Smooth muscle cell of the brain vasculature (primary cell): ENCODE measurements at regions not wholly inside any gene's neighbourhood (a gene's known extent, or its start where the extent isn't known, plus 50 kb on each side); places are given as distances from the start of the nearest gene placed in this dataset.
A peak's percentile ranks its signal among the peaks of the same experiment; 100 is the strongest.

Experiments
- DNase-seq: peaks from one replicate; pipeline ENCODE4 v3.0.0-alpha.2; 2012; ENCODE audit warnings: low read depth, low spot score

DNA sequence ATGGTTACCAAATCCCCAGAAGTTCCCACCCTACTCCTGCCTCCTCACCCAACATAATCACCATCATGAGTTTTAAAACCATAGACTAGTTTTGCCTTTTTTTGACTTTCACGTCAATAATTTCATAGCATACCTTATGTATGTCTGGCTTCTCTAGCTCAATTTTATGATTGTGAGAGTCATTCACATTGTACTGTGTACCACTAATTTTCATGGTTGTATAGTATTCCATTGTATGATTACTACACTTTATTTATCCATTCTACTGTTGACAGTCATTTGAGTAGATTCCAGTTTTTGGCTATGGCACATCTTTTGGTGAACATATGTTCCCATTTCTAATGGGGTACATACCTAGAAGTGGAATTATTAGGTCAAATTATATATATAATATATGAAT lies 195.3 kb upstream of the TCF21 start:
- DNase-seq = no peak

DNA sequence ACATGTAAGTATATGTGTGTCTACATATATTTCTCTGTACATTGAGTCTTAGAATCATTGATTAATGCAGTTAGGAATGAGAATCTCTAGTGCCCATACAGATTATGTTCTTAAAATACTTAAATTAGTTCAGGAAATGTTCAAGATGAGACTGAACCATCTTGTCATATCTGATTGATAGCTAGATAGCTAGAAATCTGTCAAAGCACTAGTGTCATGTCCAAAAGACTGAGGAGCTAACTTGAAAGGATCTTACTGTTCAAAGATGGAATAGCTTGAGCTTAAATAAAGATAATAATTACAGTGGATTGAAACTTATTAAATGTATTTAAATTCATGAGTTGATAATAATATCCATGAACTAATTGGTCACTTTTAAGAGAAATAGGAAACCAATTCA lies 191.7 kb upstream of the TCF21 start:
- DNase-seq = no peak

DNA sequence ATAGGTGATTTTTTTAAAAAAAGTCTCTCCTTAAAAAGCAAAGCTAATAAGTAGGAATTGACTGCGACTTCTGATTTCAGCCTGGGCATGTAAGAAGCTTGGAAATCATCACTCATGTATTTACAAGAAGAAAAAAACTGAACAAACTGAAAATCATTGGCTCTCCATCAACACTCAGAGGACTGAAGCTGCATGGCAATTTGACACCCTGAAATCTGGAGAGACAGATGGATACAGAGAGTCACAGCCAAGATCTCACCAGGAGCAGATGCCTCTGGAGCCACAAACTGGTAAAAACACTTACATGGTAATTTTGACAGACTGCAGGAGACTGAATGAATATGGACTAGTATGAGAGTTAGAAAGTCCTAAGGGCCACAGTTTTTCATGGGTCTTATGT lies 191.2 kb upstream of the TCF21 start:
- DNase-seq = peak; percentile 65

DNA sequence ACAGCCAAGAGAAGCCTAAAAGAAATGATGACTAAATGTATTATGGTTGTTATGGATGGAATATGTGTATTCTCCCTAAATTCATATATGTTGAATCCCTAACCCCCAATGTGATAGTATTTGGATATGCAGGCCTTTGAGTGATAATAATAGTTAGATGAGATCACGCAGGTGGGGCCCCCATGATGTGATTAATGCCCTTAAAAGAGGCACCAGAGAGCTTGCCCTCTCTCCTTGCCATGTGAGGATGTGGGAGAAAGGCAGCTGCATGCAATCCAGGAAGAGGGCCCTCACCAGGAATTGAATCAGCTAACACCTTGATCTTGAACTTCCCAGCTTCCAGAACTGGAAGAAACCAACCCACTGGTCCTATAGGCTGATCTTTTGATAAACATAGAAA lies 190.6 kb upstream of the TCF21 start:
- no peak for DNase-seq

DNA sequence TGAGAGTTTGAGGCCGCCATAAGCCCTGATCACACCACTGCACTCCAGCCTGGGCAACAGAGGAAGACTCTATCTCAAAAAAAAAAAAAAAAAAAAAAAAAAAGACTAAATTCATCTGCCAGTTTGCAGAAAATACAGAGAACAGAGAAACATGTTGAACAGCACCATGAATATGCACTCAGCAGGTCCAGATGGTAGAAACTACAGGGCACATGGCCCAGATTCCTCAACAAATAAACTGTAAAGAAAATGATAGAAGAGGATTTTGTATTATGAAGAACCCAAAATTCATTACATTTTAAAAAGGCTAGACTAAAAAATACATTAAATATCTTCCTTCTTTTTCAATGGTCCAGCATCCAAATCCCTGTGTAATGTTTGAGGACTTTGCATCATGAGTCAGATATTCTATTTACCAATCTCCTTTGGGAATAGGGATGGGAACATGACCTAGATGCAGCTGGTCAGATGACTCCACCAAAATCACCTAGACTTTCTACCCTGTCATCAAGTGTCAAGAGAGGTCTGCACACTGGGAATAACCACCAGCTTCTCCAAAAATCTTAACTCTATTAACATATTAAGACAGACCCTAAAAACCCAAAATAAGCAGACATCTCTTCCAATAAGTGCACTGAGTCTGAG lies 189.1 kb upstream of the TCF21 start:
- DNase-seq = no peak

DNA sequence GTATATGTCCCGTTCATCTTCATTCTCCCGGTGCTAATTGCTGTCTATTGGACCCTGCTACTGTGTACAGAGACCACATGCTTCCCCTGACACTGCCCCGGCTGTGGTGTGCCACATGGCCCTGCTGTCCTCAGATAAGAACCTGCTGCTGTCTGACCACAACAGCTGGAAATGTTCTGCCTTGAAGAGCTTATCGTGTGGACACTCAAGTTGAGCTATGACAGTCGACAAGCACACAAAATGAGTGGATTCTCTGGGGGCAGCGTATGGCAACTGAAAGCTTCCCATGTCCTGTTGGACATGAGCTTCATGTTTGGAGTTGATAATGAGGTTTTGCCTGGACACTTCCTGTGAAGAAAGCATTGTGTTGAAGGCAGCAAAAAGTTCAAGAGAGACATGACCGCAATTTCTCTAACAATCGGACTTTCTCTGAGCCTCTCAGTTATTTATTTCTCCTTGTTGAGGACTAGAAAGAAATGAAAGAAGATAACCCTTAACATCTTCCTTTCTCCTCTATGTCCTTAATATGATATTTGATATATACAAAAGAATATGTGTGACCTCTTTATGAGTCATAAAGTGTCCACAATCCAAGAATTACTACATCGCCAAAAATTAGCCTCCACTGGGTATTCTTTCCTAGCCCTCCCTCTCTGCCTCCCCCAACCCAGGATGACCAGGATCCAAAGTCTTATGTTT lies 187.1 kb upstream of the TCF21 start:
- DNase-seq = no peak

DNA sequence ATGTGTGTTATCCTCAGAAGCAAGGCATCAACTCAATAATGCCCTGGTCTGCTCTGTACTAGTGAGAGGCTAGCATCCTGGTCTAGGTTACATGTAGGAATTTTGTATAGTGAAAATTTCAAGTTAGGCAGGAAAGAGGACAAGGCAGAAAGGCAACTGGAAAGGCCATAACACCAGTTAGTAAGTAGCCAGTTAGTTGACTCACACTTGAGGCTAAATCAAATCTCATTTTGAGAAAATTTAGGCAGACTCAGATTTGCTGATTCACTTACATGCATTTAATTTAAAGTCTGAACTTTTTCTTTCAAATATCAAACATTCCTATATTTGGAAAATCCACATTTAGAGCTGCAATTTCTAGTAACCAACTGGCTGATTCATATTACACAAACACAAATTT lies 184.5 kb upstream of the TCF21 start:
- DNase-seq = no peak

DNA sequence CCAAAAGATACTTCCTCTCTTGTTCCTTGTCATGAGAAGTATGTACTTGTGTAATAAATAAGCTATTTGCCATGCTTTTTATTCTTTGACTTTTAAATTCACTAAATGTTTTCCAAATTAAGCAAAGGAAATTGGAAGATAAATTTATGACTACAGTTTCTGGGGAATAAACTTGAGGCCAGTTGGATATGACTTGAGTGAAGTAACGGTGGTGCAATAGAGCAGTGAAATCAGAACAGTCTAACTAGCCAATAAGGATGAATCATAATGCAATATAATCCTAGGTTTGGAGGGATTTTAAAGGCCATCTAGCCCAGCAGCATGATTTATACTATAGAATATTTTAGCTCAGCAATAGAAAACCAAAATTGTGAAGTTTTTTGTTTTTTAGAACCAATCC lies 183.8 kb upstream of the TCF21 start:
- no peak for DNase-seq

DNA sequence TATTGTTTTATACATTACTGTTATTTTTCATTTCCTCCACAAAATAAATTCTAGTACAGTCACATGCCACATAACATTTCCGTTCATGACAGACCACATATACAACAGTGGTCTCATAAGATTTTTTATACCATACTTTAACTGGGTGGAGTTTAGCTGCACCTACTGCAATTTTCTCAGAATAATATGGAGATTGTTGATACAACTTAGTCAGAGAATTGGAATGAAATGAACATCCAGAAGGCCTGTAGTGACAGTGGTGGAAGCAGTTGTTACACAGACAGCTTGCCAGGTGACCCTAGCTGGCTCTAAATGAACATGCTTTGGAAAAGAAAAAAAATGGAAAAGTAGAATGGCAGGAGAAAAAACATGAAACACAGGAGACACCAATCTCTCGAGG lies 183.2 kb upstream of the TCF21 start:
- peak; percentile 20 for DNase-seq

DNA sequence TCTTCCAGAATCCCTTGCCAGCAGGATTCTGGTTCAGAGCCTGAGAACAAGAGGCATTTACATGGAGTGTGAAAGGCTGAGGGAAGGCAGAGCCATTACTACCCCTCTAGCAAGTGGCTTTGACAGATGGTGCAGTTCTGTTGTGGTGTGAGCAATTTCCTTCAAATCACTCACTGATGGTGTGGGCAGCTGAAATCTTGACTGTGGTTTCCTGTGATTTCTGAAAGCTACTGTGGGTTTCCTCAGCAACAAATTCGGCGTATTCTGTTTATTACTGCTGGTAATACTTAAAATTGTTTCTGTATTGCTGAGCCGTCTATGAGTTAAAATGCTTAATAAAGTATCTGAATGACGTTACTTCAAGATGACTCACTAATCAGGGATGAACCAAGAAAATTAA lies 181.5 kb upstream of the TCF21 start:
- DNase-seq = no peak

DNA sequence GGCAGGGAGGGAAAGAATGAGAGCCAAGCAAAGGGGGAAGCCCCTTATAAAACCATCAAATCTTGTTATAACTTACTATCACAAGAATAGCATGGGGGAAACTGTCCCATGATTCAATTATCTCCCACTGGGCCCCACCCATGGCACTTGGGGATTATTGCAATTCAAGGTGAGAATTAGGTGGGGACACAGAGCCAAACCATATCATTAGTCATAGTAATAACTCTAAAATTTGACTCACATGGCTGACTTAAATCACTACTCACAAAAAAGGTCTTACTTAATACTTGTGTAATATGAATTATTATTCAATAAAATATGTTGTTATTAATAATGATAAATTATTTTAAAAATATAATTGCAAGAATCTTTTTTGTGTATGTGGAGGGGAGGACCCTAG lies 178.1 kb upstream of the TCF21 start:
- no peak for DNase-seq

DNA sequence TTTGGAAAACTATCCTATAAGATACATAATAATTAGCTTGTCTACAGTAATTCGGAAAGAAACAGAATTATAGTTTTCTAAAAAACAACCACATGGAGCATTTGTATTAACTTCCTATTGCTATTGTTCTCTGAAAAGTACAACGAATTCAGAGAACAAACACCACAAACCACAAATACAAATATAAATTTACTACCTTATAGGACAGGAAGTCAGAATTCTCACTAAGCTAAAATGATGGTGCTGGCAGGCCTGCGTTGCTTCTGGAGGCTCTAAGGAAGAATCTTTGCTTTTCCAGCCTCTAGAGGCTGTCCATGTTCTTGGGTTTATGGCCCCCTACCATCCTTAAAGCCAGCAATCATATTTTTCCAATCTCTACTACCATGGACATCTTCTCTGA lies 173.6 kb upstream of the TCF21 start:
- no peak for DNase-seq

DNA sequence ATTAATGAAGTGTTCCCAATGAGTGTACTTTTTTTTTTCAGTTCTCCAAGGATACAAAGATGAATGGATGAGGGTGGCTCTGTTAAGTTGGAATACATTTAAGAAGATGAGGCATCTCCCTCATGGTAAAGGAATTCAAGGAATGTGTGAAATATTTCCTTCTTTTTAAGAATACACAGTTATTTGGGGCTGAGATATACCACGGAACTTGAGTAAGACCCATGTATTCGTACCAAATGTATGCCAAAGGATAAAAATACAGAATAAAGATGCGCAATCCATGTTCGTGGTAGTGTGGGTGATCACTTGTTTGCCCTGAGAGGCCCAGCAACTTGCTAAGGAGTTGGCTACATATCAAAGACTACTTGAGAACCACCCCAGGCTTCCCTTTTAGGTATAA lies 164.2 kb upstream of the TCF21 start:
- no peak for DNase-seq

DNA sequence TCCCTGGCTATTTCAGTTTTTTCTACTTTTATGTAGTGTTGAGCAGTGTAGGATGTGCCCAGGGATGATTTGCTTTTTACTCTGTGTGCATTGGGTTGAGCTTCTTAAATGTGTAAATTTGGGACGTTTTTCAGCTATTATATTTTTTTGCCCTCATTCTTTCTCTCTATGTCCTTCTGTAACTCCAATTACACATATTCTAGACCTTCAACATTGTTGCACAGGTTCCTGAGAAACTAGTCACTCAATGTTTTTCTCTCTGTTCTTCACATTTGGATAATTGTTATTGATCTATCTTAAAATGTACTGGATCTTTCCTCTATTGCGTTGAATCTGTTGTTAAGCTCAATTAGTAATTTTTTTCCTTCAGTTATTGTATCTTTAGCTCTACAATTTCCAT lies 162.7 kb upstream of the TCF21 start:
- no peak for DNase-seq

DNA sequence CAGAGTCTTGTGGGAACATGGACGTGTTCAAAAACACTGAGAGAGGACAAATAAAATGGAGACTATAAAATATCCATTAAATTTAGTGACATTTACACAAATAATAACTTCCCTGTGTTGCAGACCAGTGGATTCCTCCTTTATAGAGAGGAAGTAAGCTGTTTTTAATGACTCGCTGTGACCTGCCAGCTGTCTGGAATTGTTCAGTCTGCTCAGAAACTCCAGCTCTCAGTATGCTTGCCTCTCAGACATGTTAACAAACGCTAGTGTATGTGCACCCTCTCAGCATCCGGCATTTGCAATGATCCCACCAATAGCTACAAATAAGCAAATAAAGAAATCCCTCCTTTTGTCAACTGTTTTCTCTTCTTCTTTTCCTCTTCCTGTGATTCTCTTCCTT lies 158.0 kb upstream of the TCF21 start:
- no peak for DNase-seq

DNA sequence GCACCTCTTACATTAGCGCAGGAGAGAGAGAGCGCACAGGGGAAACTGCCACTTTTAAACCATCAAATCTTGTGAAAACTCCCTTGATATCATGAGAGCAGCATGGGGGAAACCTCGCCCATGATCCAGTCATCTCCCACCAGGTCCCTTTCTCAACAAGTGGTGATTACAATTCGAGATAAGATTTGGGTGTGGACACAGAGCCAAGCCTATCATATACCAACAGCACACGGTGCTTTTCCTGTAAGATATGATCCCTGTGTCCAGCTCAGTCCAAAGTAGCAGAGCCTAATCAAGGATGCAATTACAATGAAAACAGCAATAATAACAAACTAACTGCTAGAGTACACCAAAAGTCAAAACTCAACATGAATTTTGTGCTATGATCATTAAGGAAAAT lies 148.7 kb upstream of the TCF21 start:
- DNase-seq = no peak

DNA sequence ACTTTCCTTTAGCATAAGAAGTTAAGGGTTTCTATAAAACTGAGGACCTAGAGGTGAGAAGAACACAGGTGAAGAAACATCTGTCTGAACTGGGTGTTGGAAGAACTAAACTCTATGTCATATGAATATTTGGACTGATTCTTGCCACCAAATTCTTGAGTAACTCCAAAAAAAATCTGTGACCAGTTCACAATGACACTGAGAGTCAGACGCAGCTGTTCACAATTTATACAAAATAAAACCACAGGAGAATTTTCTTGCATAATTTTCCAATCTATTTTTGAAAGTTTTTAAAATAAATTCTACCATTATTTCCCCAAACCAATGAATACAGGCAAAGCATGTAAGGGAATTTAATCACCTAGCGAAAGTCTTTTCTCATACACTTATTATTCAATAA lies 148.1 kb upstream of the TCF21 start:
- no peak for DNase-seq

DNA sequence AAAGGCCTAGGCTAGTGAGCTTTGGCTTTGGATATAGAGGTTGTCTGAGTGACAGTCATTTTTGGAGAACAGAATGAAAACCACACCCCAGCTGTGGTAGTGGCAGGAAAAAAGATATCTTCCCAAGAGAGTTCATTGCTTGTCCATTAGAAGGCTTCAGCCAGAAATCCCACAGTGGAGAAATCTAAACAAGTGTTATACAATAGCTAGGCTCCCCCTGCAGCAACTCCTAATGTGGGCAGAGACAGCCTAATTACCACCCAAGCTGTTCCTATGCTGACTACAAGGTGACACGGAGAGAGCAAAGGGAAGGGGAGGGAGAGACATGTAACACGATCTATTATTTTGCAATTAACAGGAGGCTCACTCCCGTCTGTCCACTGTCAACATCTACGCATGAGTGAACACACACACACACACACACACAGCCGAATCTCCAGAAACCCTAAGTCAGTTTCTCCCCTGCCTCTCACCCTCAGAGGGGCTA lies 147.5 kb upstream of the TCF21 start:
- DNase-seq = no peak

DNA sequence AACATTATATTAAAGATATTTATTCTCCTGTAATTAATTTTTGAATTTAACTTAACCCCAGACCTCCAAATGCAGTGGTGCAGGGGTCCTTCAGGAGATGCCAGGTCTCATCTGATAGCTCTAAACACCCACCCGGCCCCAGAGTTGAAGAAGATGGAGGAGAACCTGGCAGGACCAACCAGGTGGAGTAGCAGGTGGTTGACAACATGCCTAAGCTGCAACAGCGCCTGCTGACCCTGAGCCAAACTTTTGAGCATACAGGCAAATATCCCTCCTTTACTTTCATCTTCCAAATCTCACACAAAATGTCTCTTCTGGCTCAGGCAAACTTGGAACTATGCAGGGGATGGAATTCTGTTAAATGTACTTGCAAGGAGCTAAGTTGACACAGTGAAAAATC lies 145.3 kb upstream of the TCF21 start:
- no peak for DNase-seq

DNA sequence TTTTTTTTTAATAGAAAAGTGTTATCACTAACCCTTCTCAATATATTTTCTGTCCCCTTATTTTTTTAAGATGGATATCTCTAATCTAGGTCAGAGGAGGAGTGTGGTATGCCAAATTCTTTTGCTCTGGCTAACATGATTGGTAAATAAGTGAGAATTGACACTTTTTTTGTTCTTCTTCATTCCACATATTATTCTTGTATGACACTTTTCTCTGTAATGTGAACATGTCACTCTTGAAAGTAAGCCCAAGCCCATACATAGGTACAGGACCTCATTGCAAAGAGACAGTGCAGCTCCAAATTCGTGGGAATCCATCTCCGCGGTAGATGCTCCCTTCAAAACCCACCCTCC lies 142.5 kb upstream of the TCF21 start:
- no peak for DNase-seq

DNA sequence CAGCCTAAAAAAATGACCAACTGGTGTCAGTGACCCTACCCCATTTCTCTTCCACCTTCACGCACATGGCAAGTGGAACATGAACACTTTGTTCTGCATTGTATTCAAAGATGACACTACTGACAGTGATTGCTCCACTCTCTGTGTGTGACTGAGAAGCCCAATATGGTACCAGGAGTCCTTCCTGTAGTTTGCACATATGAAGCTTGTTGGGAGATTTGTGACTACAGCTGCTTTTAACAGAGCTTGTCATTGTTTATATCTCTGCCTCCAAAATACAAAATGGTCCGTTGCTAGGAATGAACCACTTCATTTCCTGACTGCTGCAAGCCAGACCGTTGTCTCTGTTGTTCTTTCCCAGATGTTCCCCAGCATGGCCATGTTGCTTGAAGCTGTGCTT lies 140.3 kb upstream of the TCF21 start:
- DNase-seq = no peak

DNA sequence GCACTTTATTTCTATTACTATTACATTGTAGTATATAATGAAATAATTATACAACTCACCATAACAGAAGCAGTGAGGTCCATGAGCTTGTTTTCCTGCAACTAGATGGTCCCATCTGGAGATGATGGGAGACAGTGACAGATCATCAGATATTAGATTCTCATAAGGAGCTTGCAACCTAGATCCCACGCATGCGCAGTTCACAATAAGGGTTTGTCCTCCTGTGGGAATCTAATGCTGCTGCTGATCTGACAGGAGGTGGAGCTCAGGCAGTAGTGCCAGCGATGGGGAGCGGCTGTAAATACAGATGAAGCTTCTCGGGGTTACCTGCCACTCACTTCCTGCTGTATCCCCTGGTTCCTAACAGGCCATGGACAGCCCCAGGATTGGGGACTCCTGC lies 139.5 kb upstream of the TCF21 start:
- DNase-seq = no peak

DNA sequence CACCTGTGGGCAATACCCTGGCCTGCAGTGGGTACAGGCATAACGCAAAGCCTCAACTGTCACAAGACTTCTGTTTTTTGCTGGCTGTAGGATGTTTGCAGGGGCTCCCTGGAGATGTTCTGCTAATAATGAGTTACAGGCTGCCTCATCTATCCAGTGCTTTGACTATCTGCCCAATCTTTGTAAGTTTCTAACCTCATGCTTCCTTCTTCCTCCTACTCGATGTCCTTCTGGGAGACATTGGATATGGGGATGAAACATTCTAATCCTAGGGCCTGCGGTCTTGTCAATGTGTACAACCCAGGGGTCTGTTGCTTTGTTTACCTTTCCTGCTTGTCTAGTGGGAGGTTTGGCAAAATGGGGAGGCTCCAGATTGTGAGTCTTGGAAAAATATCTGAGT lies 136.8 kb upstream of the TCF21 start:
- peak; percentile 37 for DNase-seq

DNA sequence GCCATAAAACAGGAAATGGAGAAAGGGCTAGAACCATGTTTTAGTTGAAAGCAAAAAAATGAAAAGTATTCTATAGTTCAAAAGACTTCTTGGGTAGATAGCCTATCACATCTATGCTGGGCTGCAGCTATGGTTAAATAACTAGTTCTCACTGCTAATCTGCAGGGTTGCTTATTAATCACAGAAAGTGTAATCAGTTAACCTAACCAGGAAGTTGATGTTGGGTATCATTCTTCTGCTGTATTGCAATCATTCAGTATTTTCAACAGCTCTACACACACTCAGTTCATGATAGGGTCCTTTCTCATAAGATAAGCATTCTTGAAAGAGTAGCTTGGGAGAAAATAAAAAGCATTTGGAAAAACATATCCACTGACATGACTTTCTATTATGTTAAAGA lies 135.2 kb upstream of the TCF21 start:
- no peak for DNase-seq
